Smooth muscle cell (in vitro differentiated cells): ENCODE measurements at regions not wholly inside any gene's neighbourhood (a gene's known extent, or its start where the extent isn't known, plus 50 kb on each side); places are given as distances from the start of the nearest gene placed in this dataset.

Source experiments
- DNase-seq: peaks from one replicate; lab custom pipeline; 2025; ENCODE audit not compliant: unreplicated experiment; lab: John Stamatoyannopoulos, UW
- H2AFZ ChIP-seq: fragments of 200-600 bp; sonication (generic); 2 replicates; pipeline ENCODE4 v1.6.0; 2016; ENCODE audit warnings: antibody characterized with exemption, low read depth, mild to moderate bottlenecking
- H3F3A ChIP-seq: fragments of 200-600 bp; sonication (generic); 2 replicates; pipeline ENCODE4 v1.6.0; 2017; ENCODE audit warnings: antibody characterized with exemption, low read depth
- H3K27ac ChIP-seq: fragments of 200-600 bp; sonication (generic); 2 replicates; pipeline ENCODE4 v1.5.1; 2016; ENCODE audit warnings: low read depth, mild to moderate bottlenecking
- H3K27me3 ChIP-seq: fragments of 200-600 bp; sonication (generic); 2 replicates; pipeline ENCODE4 v1.6.1; 2016; ENCODE audit warnings: low read depth, mild to moderate bottlenecking
- H3K36me3 ChIP-seq: fragments of 200-600 bp; sonication (generic); 2 replicates; pipeline ENCODE4 v1.5.1; 2016; ENCODE audit warnings: low read depth
- H3K4me1 ChIP-seq: fragments of 200-600 bp; sonication (generic); 2 replicates; pipeline ENCODE4 v1.5.1; 2016; ENCODE audit warnings: low read depth
- H3K4me2 ChIP-seq: fragments of 200-600 bp; sonication (generic); 2 replicates; pipeline ENCODE4 v1.6.0; 2016; ENCODE audit warnings: mild to moderate bottlenecking
- H3K4me3 ChIP-seq: fragments of 200-600 bp; sonication (generic); 2 replicates; pipeline ENCODE4 v1.5.1; 2016; ENCODE audit warnings: mild to moderate bottlenecking
- H3K79me2 ChIP-seq: fragments of 200-600 bp; sonication (generic); 2 replicates; pipeline ENCODE4 v1.6.0; 2016; ENCODE audit warnings: low read depth, mild to moderate bottlenecking
- H3K9ac ChIP-seq: fragments of 200-600 bp; sonication (generic); 2 replicates; pipeline ENCODE4 v1.6.0; 2016; ENCODE audit warnings: low read depth
- H3K9me3 ChIP-seq: fragments of 200-600 bp; sonication (generic); replicated peaks from 2 replicates; pipeline ENCODE4 v1.5.1; 2016; ENCODE audit warnings: low read depth
- H4K20me1 ChIP-seq: fragments of 200-600 bp; sonication (generic); 2 replicates; pipeline ENCODE4 v1.6.0; 2016; ENCODE audit warnings: low read depth
- WGBS: methylation state at CpG from one replicate; pipeline ENCODE4 v1.1.7; 2016; ENCODE audit warnings: low lambda C conversion rate; 5-methylcytosine and 5-hydroxymethylcytosine counted together
- TF ChIP-seq, protein P1 (sequence below): fragments of 200-600 bp; sonication (generic); IDR thresholded peaks from 2 replicates; pipeline ENCODE4 v1.5.1; 2017; ENCODE audit warnings: borderline replicate concordance, mild to moderate bottlenecking, antibody characterized with exemption; ENCODE audit not compliant: insufficient read depth, poor library complexity, severe bottlenecking

DNA sequence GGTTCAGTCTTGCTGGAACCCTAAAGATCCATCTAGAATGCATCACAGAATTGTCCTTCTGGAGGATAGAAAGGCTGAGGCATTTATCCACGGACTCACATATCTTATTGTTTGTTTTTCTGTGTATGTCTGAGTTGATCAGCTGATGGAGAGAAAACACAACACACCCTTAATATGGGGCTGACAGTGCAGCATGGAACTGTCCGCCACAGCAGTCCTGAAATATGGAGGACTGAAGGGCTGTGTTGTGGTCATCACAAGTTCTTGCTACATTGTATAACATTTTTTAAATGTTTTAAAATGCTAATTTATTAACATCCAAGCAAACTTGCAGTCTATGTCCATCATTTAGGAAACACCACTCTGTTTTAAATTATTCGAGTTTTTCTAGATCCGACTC, 448.9 kb upstream of the ERCC4 start:
- no peak overlapping the region for H3K4me3 ChIP-seq
- H3K4me2 ChIP-seq, result no peak overlapping the region
- TF ChIP-seq, protein P1, sequence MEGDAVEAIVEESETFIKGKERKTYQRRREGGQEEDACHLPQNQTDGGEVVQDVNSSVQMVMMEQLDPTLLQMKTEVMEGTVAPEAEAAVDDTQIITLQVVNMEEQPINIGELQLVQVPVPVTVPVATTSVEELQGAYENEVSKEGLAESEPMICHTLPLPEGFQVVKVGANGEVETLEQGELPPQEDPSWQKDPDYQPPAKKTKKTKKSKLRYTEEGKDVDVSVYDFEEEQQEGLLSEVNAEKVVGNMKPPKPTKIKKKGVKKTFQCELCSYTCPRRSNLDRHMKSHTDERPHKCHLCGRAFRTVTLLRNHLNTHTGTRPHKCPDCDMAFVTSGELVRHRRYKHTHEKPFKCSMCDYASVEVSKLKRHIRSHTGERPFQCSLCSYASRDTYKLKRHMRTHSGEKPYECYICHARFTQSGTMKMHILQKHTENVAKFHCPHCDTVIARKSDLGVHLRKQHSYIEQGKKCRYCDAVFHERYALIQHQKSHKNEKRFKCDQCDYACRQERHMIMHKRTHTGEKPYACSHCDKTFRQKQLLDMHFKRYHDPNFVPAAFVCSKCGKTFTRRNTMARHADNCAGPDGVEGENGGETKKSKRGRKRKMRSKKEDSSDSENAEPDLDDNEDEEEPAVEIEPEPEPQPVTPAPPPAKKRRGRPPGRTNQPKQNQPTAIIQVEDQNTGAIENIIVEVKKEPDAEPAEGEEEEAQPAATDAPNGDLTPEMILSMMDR, result no peak
- no peak for DNase-seq
- H3K79me2 ChIP-seq, result no peaks in the 10 kb centered on the region
- H3F3A ChIP-seq, result no peaks in the 10 kb centered on the region
- H3K27ac ChIP-seq, result no peak overlapping the region
- H3K9me3 ChIP-seq, result no peaks in the 10 kb centered on the region
- H3K27me3 ChIP-seq, result no peaks in the 10 kb centered on the region
- WGBS, result 80% methylated on average over 4 of the region's 4 CpGs
- H2AFZ ChIP-seq, result no peak overlapping the region
- H3K4me1 ChIP-seq, result no peaks in the 10 kb centered on the region
- no peaks in the 10 kb centered on the region for H4K20me1 ChIP-seq
- no peaks in the 10 kb centered on the region for H3K36me3 ChIP-seq
- H3K9ac ChIP-seq, result no peak overlapping the region

DNA sequence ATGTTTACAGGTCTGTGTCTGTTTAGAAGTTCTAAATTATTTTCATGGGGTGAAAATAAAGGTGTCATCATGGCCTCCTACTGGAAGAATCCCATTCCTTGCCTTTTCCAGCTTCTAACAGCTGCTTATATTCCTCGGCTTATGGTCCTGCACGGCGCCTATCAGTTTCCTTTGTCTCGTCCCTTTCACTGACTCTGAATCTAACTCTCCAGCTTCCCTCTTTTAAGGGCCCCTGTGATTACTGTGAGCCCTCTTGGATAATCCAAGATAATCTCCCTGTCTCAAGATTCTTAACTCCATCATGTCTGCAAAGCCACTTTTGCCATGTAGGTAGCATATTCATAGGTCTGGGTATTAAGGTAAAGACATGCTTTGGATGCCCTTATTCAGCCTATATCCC, 441.0 kb upstream of the ERCC4 start:
- 61% methylated on average over 4 of the region's 4 CpGs for WGBS
- TF ChIP-seq, protein P1, result no peak
- Histone ChIP-seq H3K79me2 (no peaks in the 10 kb centered on the region), H3F3A (no peaks in the 10 kb centered on the region), H3K4me3 (no peak overlapping the region), H3K9me3 (no peaks in the 10 kb centered on the region), H3K27me3 (no peaks in the 10 kb centered on the region), H3K36me3 (no peaks in the 10 kb centered on the region), H3K4me2 (no peak overlapping the region), H4K20me1 (no peaks in the 10 kb centered on the region), H2AFZ (no peak overlapping the region), H3K4me1 (no peaks in the 10 kb centered on the region), H3K27ac (no peak overlapping the region), H3K9ac (no peak overlapping the region)
- no peak for DNase-seq

DNA sequence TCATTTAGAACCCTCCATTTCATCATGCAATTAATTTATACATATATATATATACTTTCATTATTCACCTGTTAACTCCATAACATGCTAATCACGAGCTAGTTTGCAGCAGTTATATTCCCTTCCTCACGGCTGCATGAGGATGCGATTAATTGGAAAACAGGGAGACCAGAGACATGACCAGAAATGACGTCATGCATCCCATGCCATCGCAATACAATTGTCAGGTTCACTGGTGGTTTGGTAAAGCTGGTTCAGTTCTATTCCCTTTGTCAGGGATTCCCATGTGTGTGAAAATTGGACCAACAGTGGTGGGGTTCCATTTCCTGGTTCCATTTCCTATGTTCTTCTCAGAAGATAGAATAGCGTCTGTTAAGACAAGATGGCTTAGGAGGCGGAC, 440.4 kb upstream of the ERCC4 start:
- H4K20me1 ChIP-seq, result no peaks in the 10 kb centered on the region
- H3K9ac ChIP-seq, result no peak overlapping the region
- H3K79me2 ChIP-seq, result no peaks in the 10 kb centered on the region
- no peaks in the 10 kb centered on the region for H3K9me3 ChIP-seq
- H3F3A ChIP-seq, result no peaks in the 10 kb centered on the region
- H3K4me3 ChIP-seq, result no peak overlapping the region
- H3K27ac ChIP-seq, result no peak overlapping the region
- no peaks in the 10 kb centered on the region for H3K4me1 ChIP-seq
- WGBS, result 92% methylated on average over 7 of the region's 7 CpGs
- H3K36me3 ChIP-seq, result no peaks in the 10 kb centered on the region
- H3K4me2 ChIP-seq, result no peak overlapping the region
- no peak overlapping the region for H2AFZ ChIP-seq
- no peak for DNase-seq
- TF ChIP-seq, protein P1, result no peak
- H3K27me3 ChIP-seq, result no peaks in the 10 kb centered on the region

DNA sequence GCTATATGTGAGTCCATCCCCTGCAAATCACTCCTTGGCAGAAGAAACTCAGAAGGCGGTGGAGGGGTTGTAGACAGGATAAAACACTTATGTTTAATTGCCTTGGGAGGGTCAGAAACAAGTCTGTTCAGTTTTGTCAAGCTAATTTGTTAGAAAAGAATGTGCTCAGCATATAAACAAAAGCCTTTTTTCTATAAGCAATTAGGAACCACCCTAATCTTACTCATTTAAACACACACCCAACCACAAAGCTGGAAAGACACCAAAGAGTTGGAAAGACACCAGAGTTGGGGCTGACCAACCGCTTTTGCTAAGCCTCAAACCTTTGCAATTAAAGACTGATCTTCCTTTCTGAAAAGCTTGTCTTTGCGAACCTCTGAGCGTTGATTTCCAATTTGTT, 439.2 kb upstream of the ERCC4 start:
- Histone ChIP-seq H3F3A (no peaks in the 10 kb centered on the region), H3K4me1 (no peaks in the 10 kb centered on the region), H3K27ac (no peak overlapping the region), H3K36me3 (no peaks in the 10 kb centered on the region), H4K20me1 (no peaks in the 10 kb centered on the region), H3K27me3 (no peaks in the 10 kb centered on the region), H3K4me3 (no peak overlapping the region), H3K9me3 (no peaks in the 10 kb centered on the region), H3K4me2 (no peak overlapping the region), H3K9ac (no peak overlapping the region), H3K79me2 (no peaks in the 10 kb centered on the region), H2AFZ (no peak overlapping the region)
- DNase-seq, result no peak
- WGBS, result 73% methylated on average over 4 of the region's 4 CpGs
- TF ChIP-seq, protein P1, result no peak
